NCI-H226 (cell line): ENCODE measurements at regions not wholly inside any gene's neighbourhood (a gene's known extent, or its start where the extent isn't known, plus 50 kb on each side); places are given as distances from the start of the nearest gene placed in this dataset.
A peak's percentile ranks its signal among the peaks of the same experiment; 100 is the strongest.
"Not testable (repeated sequence)": the region's sequence is repeated elsewhere in the genome, so short reads cannot be mapped to it uniquely, and the experiment has no call there.

Experiments used
- DNase-seq: peaks from one replicate; pipeline ENCODE4 v3.0.0-alpha.2; 2015

GRCh38 chr13:22800526-22801401 is 380.0 kb upstream of the SGCG start:
- DNase-seq: peak; percentile 13

GRCh38 chr13:22801402-22802003 is 379.3 kb upstream of the SGCG start:
- no peak for DNase-seq

DNA sequence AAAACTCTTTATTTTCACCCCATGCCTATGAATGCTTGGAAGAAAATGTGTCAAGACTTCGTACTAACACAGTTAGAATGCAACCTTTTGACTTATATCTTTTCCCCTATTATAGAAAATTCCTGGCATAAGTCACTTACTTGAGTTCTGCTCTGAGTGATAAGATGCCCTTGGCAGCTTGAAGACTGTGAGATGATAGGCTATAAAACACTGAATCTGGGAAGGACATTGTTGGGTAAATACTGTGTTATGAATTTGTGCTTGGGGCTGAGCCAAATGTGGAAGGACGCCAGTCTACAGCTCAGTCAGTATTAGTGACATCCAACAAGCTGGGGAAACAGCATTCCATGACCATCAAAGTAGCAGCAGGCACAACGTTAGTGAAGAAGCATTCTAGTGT is 368.0 kb upstream of the SGCG start:
- no peak for DNase-seq

- DNase-seq: not testable (repeated sequence)
Observed at GRCh38 chr13:22813531-22814377, 367.0 kb upstream of the SGCG start.

DNA sequence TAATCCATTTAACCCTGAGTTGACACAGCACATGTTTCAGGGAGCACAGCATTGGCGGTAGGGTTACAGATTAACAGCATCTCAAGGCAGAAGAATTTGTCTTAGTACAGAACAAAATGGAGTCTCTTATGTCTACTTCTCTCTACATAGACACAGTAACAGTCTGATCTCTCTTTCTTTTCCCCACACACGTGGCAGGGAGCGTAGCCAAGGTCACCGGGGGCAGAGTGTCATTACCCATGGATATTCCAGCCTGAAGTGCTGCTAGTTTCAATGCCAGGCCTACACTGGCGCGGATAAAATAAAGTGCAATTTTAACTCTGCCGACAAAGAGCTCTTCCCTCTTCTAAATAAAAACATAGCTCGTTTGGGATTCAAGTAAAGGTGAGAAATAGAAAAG is 366.3 kb upstream of the SGCG start:
- DNase-seq: not testable (repeated sequence)

GRCh38 chr13:22821589-22821988 is 359.2 kb upstream of the SGCG start:
- no peak for DNase-seq

- no peak for DNase-seq
Observed at GRCh38 chr13:22825186-22825585, 355.6 kb upstream of the SGCG start.

DNA sequence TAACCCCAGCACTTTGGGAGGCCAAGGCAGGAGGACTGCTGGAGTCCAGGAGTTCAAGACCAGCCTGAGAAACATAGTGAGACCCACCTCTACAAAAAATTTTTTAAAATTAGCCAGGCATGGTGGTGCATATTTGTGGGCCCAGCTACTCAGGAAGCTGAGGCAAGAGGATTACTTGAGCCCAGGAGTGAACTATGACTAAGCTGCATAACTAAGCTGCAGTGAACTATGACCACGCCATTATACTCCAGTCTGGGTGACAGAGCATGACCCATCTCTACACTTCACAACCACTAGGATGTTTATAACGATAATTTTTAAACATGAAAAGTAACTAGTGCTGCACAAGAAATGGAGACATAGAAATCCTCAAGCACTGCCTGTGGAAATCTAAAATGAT is 352.7 kb upstream of the SGCG start:
- DNase-seq: peak; percentile 11

- DNase-seq: no peak
Observed at GRCh38 chr13:22836475-22836874, 344.3 kb upstream of the SGCG start.

DNA sequence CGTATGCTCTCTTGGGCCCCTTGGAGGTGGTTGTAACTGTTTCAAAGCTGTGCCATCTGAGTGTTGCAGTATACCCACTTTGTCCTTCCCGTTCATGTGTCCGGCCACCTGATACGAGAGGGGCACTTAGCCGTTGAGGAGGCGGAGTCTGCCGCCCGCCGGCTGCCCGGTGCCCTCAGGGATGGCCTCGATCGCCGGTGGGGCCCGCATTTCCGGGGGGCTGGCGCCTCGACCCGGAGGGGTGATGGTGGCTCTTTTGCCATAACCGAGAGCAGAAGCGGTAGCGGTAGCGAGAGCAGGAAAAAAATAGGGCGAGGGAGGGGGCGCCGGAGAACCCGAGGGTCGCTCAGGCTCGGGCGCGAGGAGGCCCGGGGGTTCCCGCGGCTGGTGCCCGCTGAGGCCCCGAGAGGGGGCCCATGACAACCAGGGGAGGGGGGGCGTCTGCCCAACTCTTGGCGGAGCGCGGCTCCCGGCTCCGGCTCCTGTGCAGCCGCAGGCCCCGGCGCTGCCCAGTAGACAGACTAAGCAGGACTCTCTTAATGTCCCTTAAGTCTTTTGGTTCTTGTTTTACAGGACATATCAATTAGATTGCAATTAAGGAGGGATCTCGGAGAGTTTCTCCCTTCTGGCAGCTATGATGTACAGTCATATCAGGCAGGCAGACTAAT is 342.7 kb upstream of the SGCG start:
- no peak for DNase-seq

DNA sequence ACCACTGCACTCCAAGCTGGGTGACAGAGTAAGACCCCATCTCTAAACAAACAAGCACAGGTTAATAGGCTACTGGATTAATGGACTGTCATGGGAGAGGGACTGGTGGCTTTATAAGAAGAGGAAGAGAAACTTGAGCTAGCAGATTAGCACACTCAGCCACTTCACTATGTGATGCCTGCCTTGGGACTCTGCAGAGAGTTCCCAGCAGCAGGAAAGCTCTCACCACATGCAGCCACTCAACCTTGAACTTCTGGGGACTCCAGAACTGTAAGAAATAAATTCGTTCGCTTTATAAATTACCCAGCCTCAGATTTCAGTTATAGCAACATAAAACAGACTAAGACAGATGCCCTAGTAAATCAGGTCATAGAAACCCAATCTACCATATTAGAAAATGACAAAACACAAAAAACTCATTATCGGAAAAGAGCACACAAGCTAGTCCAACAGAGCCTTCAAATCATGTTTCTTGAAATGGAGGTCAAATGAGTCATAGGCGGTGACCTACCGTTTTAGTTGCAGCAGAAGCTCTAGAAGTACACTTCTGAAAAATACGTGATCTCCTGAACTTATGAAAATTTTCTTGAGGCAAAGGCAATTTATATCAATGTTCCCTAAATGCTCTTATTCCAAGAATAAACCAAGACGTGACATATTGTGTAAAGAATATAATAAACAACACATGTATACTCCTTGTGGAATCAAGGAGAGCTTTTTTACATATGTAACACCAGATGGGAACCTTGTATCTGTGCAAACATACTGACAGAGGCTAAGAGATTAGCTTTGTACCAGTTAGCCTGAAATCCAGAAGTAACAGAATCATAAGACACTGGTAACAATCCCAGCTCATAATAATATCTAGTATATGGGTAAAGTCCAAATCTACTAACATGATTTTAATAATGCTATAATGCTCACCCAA is 340.9 kb upstream of the SGCG start:
- no peak for DNase-seq

DNA sequence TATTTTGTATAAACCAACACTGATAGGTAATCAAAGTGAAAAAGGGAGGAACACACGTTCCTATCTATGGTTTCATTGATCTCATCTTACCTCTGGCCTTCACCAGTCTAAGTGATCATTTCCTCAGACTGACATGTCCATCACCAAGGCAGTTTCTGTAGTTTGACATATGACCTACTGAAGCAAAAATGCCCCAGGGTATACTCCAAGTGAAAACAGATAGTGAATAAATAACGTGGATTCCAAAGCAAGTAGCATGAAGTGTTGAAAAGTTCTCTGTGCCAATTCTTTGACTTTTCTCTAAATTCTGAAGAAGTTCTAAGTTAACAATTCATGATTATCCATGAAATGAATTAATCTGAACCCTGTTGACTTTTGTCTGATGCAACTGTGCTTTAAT is 334.2 kb upstream of the SGCG start:
- no peak for DNase-seq

DNA sequence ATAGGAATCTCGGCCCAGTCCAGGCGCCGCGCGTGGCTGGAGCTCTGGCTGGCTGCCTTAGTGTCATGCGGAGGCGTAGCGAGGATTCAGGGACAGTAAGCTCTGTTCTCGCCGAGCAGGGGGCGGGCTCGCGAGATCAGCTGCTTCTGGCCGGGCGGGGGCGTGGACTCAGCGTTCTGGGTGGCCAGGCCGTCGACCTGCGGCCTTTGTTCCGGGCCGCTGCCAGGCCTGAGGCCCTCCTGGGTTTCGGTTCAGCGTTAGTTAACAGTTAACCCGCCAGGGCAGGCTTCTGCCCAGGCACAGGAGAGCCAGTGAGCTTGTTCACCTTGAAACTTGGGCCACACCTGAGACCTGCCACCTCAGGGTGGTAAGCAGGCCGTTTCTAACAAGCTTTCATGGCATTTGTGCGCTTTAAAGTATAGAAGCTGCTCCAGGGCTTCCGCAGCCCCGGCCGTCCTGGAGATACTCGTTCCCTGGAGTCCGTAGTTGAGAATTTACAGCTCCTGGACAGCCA is 332.2 kb upstream of the SGCG start:
- DNase-seq: no peak

DNA sequence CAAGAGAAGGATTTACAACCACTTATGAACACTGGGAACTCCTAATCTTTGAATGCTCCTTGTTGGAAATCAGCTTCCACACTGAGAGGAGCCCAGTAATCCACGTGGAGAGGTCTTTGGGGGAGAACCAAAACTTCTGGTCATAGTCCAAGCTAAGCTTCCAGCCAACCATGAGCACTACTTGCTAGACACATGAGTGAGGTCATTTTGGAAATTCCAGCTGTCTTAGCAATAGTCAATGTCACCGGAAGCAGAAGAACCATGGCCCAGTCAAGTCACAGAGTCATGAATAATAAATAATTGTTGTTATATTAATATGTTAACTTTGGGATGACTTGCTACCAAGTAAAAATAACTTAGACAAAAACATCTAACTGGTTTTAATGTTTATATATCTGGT is 324.9 kb upstream of the SGCG start:
- DNase-seq: no peak

GRCh38 chr13:22858980-22859379 is 321.8 kb upstream of the SGCG start:
- not testable (repeated sequence) for DNase-seq

GRCh38 chr13:22859411-22859810 is 321.4 kb upstream of the SGCG start:
- DNase-seq: not testable (repeated sequence)

DNA sequence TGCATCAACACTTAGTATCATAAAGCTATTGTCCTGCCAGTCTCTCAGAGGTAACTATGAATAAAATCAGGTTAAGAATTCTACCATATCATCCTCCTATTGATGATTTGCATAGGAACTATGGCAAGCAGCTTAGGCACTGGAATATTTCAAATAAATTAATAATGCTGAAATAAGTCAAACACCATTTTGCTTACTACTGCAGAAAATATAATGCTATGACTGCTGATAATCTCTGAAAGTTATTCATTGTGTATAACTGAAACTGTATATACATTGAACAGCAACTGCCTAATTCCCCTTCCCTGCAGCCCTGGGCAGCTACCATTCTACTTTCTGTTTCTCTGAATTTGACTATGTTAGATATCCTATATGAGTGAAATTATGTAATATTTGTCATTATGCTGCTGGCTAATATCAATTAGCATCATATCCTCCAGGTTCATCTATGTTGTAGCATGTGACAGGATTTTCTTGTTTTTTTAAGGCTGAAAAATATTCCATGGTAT is 318.8 kb upstream of the SGCG start:
- no peak for DNase-seq

GRCh38 chr13:22862478-22862877 is 318.3 kb upstream of the SGCG start:
- DNase-seq: no peak

- DNase-seq: no peak
Observed at GRCh38 chr13:22866221-22866620, 314.6 kb upstream of the SGCG start.

DNA sequence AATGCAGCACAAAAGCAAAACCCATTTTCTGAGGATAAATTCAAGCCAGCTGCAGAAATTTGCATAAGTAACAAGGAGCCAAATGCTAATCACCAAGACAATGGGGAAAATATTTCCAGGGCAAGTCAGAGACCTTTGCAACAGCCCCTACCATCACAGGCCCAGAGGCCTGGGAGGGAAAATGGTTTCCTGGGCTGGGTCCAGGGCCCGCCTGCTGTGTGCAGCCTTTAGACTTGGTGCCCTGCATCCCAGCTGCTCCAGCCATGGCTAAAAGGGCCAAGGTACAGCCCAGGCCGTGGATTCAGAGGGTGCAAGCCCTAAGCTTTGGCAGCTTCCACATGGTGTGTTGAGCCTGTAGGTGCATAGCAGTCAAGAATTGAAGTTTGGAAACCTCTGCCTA is 309.5 kb upstream of the SGCG start:
- no peak for DNase-seq

GRCh38 chr13:22874839-22875238 is 305.9 kb upstream of the SGCG start:
- DNase-seq: no peak
